NB4 (cell line): ENCODE measurements at regions not wholly inside any gene's neighbourhood (a gene's known extent, or its start where the extent isn't known, plus 50 kb on each side); places are given as distances from the start of the nearest gene placed in this dataset.

Source experiments
- CTCF ChIP-seq: IDR thresholded peaks from one replicate; pipeline ENCODE4 v1.5.1; 2012; ENCODE audit warnings: low read depth, low read length
- MAX ChIP-seq: IDR thresholded peaks from 2 replicates; pipeline ENCODE4 v1.6.1; 2011; ENCODE audit warnings: low read depth, low read length
- POLR2A ChIP-seq: IDR thresholded peaks from 2 replicates; pipeline ENCODE4 v1.6.1; 2011; ENCODE audit warnings: mild to moderate bottlenecking; ENCODE audit not compliant: insufficient read length; ENCODE audit errors: extremely low read depth

GRCh38 chr17:77055453-77055852, 85.3 kb upstream of the SEC14L1 start:
- no peak for TF ChIP-seq CTCF
- TF ChIP-seq MAX: no peak
- TF ChIP-seq POLR2A: no peak
